ENCODE measurements at regions not wholly inside any gene's neighbourhood (a gene's known extent, or its start where the extent isn't known, plus 50 kb on each side); places are given as distances from the start of the nearest gene placed in this dataset.

GRCh38 chr7:98785929-98786571, 83.8 kb downstream of the TMEM130 start:
- TF ChIP-seq GATA2 (IDR thresholded peaks at IDR 0.05; ENCODE audit: low read depth, low read length) (no peak), GATA3 (IDR thresholded peaks at IDR 0.05; ENCODE audit: low read depth, low read length) (no peak)
